H9 (cell line): ENCODE measurements at regions not wholly inside any gene's neighbourhood (a gene's known extent, or its start where the extent isn't known, plus 50 kb on each side); places are given as distances from the start of the nearest gene placed in this dataset.
A peak's percentile ranks its signal among the peaks of the same experiment; 100 is the strongest.

Experiments
- DNase-seq: peaks from one replicate; pipeline ENCODE4 v3.0.0-alpha.2; 2017
- H2AFZ ChIP-seq: one replicate; pipeline ENCODE4 v1.6.1; 2013; ENCODE audit warnings: mild to moderate bottlenecking, low read length, control low read depth, moderate library complexity
- H2AK5ac ChIP-seq: 2 replicates; pipeline ENCODE4 v1.6.1; 2013; ENCODE audit warnings: low read length, control low read depth, mixed read lengths; ENCODE audit not compliant: insufficient read length
- H2BK120ac ChIP-seq: one replicate; pipeline ENCODE4 v1.6.1; 2013; ENCODE audit warnings: low read depth, mild to moderate bottlenecking, low read length, control low read depth, inconsistent platforms; ENCODE audit not compliant: poor library complexity, severe bottlenecking
- H2BK12ac ChIP-seq: 2 replicates; pipeline ENCODE4 v1.6.1; 2013; ENCODE audit warnings: low read length, control low read depth, mixed read lengths, low read depth; ENCODE audit not compliant: insufficient read length
- H2BK15ac ChIP-seq: 2 replicates; pipeline ENCODE4 v1.6.1; 2013; ENCODE audit warnings: low read depth, low read length, control low read depth
- H2BK20ac ChIP-seq: one replicate; pipeline ENCODE4 v1.6.1; 2013; ENCODE audit warnings: low read depth, mild to moderate bottlenecking, low read length, control low read depth, inconsistent platforms; ENCODE audit not compliant: poor library complexity, severe bottlenecking
- H2BK5ac ChIP-seq: 2 replicates; pipeline ENCODE4 v1.6.1; 2013; ENCODE audit warnings: low read length, control low read depth, mixed read lengths; ENCODE audit not compliant: insufficient read length
- H3K14ac ChIP-seq: 2 replicates; pipeline ENCODE4 v1.6.1; 2013; ENCODE audit warnings: low read length, control low read depth; ENCODE audit not compliant: insufficient read depth
- H3K18ac ChIP-seq: 2 replicates; pipeline ENCODE4 v1.6.1; 2013; ENCODE audit warnings: low read depth, mild to moderate bottlenecking, mixed read lengths, low read length, control low read depth; ENCODE audit not compliant: insufficient read length
- H3K23ac ChIP-seq: 2 replicates; pipeline ENCODE4 v1.6.1; 2013; ENCODE audit warnings: low read length, control low read depth, mixed read lengths, low read depth; ENCODE audit not compliant: insufficient read length
- H3K23me2 ChIP-seq: 2 replicates; pipeline ENCODE4 v1.6.1; 2013; ENCODE audit warnings: low read depth, mild to moderate bottlenecking, mixed read lengths, low read length, control low read depth; ENCODE audit not compliant: insufficient read length, poor library complexity, severe bottlenecking
- H3K27ac ChIP-seq: 2 replicates; pipeline ENCODE4 v1.5.1; 2013; ENCODE audit warnings: low read length, control low read depth, mixed read lengths, low read depth; ENCODE audit not compliant: insufficient read length
- H3K27me3 ChIP-seq: 2 replicates; pipeline ENCODE4 v1.6.1; 2013; ENCODE audit warnings: low read length, control low read depth, inconsistent platforms; ENCODE audit not compliant: insufficient read depth
- H3K4ac ChIP-seq: 2 replicates; pipeline ENCODE4 v1.6.1; 2013; ENCODE audit warnings: low read depth, mild to moderate bottlenecking, control low read depth, inconsistent platforms, low read length, moderate library complexity
- H3K4me1 ChIP-seq: 2 replicates; pipeline ENCODE4 v1.6.1; 2013; ENCODE audit warnings: low read length, control low read depth, inconsistent platforms; ENCODE audit not compliant: insufficient read depth
- H3K4me2 ChIP-seq: 2 replicates; pipeline ENCODE4 v1.6.1; 2013; ENCODE audit warnings: low read length, control low read depth, mixed read lengths; ENCODE audit not compliant: insufficient read length, insufficient read depth
- H3K56ac ChIP-seq: 2 replicates; pipeline ENCODE4 v1.6.1; 2013; ENCODE audit warnings: low read depth, mild to moderate bottlenecking, mixed read lengths, low read length, control low read depth; ENCODE audit not compliant: insufficient read length
- H3K79me1 ChIP-seq: 2 replicates; pipeline ENCODE4 v1.6.1; 2013; ENCODE audit warnings: low read depth, mild to moderate bottlenecking, moderate library complexity, low read length, control low read depth, inconsistent platforms; ENCODE audit not compliant: insufficient read depth, poor library complexity, severe bottlenecking
- H3K79me2 ChIP-seq: 2 replicates; pipeline ENCODE4 v1.6.1; 2013; ENCODE audit warnings: low read length, control low read depth, inconsistent platforms; ENCODE audit not compliant: insufficient read depth
- H3K9ac ChIP-seq: 2 replicates; pipeline ENCODE4 v1.6.1; 2013; ENCODE audit warnings: low read length, control low read depth, mixed read lengths; ENCODE audit not compliant: insufficient read length; ENCODE audit errors: extremely low read depth
- H3K9me3 ChIP-seq: one replicate; pipeline ENCODE4 v1.6.1; 2013; ENCODE audit warnings: low read depth, low read length, inconsistent platforms; ENCODE audit not compliant: control insufficient read depth
- H3T11ph ChIP-seq: one replicate; pipeline ENCODE4 v1.6.1; 2013; ENCODE audit warnings: mild to moderate bottlenecking, low read length, control low read depth, inconsistent platforms
- H4K20me1 ChIP-seq: one replicate; pipeline ENCODE4 v1.6.1; 2013; ENCODE audit not compliant: control insufficient read depth, insufficient read length, insufficient read depth
- H4K5ac ChIP-seq: 2 replicates; pipeline ENCODE4 v1.6.1; 2013; ENCODE audit warnings: low read depth, mild to moderate bottlenecking, mixed read lengths, low read length, control low read depth; ENCODE audit not compliant: insufficient read length
- H4K8ac ChIP-seq: replicated peaks from 2 replicates; pipeline ENCODE4 v1.6.1; 2013; ENCODE audit warnings: low read length, control low read depth, mixed read lengths, low read depth; ENCODE audit not compliant: insufficient read length
- H4K91ac ChIP-seq: 2 replicates; pipeline ENCODE4 v1.6.1; 2013; ENCODE audit warnings: low read depth, mild to moderate bottlenecking, moderate library complexity, mixed read lengths, low read length, control low read depth; ENCODE audit not compliant: insufficient read length
- H3K27ac Mint-ChIP-seq, 3 experiments: 2 replicates in 2 of 3; 3 replicates in 1 of 3; pipeline ENCODE4 v1.8.0; 2020 to 2021; ENCODE audit warnings: mixed read lengths in 3 of 3, mild to moderate bottlenecking in 1 of 3, moderate library complexity in 1 of 3
- H3K27me3 Mint-ChIP-seq: 2 replicates; pipeline ENCODE4 v1.8.0; 2021; ENCODE audit warnings: low read depth, mild to moderate bottlenecking, moderate library complexity, mixed read lengths
- H3K36me3 Mint-ChIP-seq, 3 experiments: 2 replicates in 2 of 3; 3 replicates in 1 of 3; pipeline ENCODE4 v1.8.0; 2020 to 2021; ENCODE audit warnings: low read depth in 3 of 3, mixed read lengths in 3 of 3; ENCODE audit not compliant: insufficient read depth in 1 of 3
- H3K4me1 Mint-ChIP-seq, 2 experiments: 2 replicates each; pipeline ENCODE4 v1.8.0; 2020; ENCODE audit warnings: mixed read lengths in 2 of 2
- H3K4me3 Mint-ChIP-seq, 2 experiments: 2 replicates in 1 of 2; 3 replicates in 1 of 2; pipeline ENCODE4 v1.8.0; 2020 to 2021; ENCODE audit warnings: mild to moderate bottlenecking in 2 of 2, mixed read lengths in 2 of 2, moderate library complexity in 1 of 2
- H3K9me3 Mint-ChIP-seq, 2 experiments: 2 replicates in 1 of 2; 3 replicates in 1 of 2; pipeline ENCODE4 v1.8.0; 2020; ENCODE audit warnings: mild to moderate bottlenecking in 2 of 2, mixed read lengths in 2 of 2, moderate library complexity in 1 of 2
- TF ChIP-seq, protein P1 (sequence below): fragments of 200-600 bp; sonication (generic); conservative IDR thresholded peaks from 3 replicates; pipeline ENCODE4 v1.8.0; 2021; ENCODE audit warnings: antibody characterized with exemption, mild to moderate bottlenecking

DNA sequence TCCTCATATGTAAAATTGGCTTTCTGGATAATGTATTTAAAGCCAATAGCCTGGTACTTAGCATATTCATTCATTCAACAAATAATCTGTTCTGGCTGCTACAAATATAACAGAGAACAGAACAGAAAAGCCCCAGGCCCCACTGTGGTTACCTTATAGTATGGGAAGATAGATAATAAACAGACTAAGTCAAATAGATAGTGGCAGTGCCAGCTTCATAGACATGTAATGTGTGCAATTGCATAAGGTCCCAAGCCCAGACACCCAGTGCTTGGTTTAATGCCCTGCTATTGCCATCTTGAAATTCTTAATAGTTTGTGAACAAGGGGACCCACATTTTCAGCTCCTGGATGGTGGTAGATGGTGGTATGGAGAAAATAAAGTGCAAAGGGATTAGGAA is 320.2 kb upstream of the USP15 start:
- Histone ChIP-seq H2BK12ac (no peak overlapping the region), H3K79me1 (no peaks in the 10 kb centered on the region), H3K4me2 (no peak overlapping the region), H3K4me1 (peaks cover 4% of the 10 kb centered on the region; the same call in 1 of the 2 replicates), H3K9ac (no peak overlapping the region), H2BK20ac (no peak overlapping the region), H3K14ac (no peak overlapping the region), H2BK120ac (no peak overlapping the region), H2AFZ (no peak overlapping the region), H3K27ac (no peak overlapping the region), H2AK5ac (no peak overlapping the region), H3T11ph (no peak overlapping the region), H3K4ac (no peak overlapping the region), H3K23me2 (no peaks in the 10 kb centered on the region), H3K79me2 (no peaks in the 10 kb centered on the region), H4K91ac (no peak overlapping the region), H4K8ac (no peak overlapping the region), H3K23ac (no peak overlapping the region), H2BK15ac (no peak overlapping the region), H3K56ac (no peak overlapping the region), H3K18ac (no peak overlapping the region), H4K5ac (no peak overlapping the region), H4K20me1 (no peaks in the 10 kb centered on the region), H3K9me3 (no peaks in the 10 kb centered on the region), H3K27me3 (no peaks in the 10 kb centered on the region), H2BK5ac (no peak overlapping the region)
- Mint-ChIP-seq H3K27ac (peak overlapping the region; percentile 0 to 83 (median 42); a peak in 6 of 7 replicates), H3K36me3 (peaks cover 2 to 7% (median 3%) of the 10 kb centered on the region in 3 experiments; a peak in 3 of 7 replicates), H3K4me3 (no peak overlapping the region), H3K4me1 (peaks cover 18 to 21% of the 10 kb centered on the region in 2 experiments), H3K27me3 (no peaks in the 10 kb centered on the region), H3K9me3 (peaks cover 6% of the 10 kb centered on the region in 2 experiments; a peak in 4 of 5 replicates)
- DNase-seq, result no peak
- TF ChIP-seq, protein P1, sequence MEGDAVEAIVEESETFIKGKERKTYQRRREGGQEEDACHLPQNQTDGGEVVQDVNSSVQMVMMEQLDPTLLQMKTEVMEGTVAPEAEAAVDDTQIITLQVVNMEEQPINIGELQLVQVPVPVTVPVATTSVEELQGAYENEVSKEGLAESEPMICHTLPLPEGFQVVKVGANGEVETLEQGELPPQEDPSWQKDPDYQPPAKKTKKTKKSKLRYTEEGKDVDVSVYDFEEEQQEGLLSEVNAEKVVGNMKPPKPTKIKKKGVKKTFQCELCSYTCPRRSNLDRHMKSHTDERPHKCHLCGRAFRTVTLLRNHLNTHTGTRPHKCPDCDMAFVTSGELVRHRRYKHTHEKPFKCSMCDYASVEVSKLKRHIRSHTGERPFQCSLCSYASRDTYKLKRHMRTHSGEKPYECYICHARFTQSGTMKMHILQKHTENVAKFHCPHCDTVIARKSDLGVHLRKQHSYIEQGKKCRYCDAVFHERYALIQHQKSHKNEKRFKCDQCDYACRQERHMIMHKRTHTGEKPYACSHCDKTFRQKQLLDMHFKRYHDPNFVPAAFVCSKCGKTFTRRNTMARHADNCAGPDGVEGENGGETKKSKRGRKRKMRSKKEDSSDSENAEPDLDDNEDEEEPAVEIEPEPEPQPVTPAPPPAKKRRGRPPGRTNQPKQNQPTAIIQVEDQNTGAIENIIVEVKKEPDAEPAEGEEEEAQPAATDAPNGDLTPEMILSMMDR, result no peak
